Upper lobe of left lung (tissue), 4 donors: ENCODE measurements at regions not wholly inside any gene's neighbourhood (a gene's known extent, or its start where the extent isn't known, plus 50 kb on each side); places are given as distances from the start of the nearest gene placed in this dataset.

ENCODE experiments used
- EP300 ChIP-seq, 4 donors: sonication (generic); formaldehyde crosslinking; IDR thresholded peaks; one replicate each; pipeline ENCODE4 v1.5.1; 2017; ENCODE audit warnings: antibody characterized with exemption in 4 of 4, control low read depth in 2 of 4
- POLR2A ChIP-seq, 4 donors: fragments of 450-650 bp; IDR thresholded peaks; one replicate each; pipeline ENCODE4 v1.5.1; 2016 to 2017; ENCODE audit warnings: antibody characterized with exemption in 4 of 4, mild to moderate bottlenecking in 2 of 4
- POLR2AphosphoS5 ChIP-seq, 2 donors: sonication (generic); formaldehyde crosslinking; IDR thresholded peaks; one replicate each; pipeline ENCODE4 v1.5.1; 2017; ENCODE audit warnings: antibody characterized with exemption in 2 of 2
- TF ChIP-seq, protein P1 (sequence below), 6 experiments: fragments of 450-650 bp in 4 of 6; fragments of 200-600 bp in 2 of 6; sonication (generic) in 2 of 6; IDR thresholded peaks; one replicate each; pipeline ENCODE4 v1.5.1; 2016 to 2019; ENCODE audit warnings: antibody characterized with exemption in 6 of 6

DNA sequence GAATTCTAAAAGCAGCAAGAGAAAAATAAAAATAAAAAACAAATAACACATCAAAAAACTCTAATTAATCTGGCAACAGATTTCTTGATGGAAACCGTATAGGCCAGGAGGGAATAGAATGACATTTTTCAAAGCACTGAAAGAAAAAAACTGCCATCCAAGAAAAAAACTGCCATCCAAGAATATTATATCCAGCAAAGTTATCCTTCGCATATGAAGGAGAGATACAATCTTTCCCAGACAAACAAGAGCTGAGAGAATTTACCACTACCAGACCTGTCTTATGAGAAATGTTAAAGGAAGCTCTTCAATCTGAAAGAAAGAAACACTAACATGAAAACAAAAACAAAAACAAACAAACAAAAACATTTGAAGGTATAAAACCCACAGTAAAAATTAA is 214.8 kb downstream of the EMP1 start:
- TF ChIP-seq, protein P1, sequence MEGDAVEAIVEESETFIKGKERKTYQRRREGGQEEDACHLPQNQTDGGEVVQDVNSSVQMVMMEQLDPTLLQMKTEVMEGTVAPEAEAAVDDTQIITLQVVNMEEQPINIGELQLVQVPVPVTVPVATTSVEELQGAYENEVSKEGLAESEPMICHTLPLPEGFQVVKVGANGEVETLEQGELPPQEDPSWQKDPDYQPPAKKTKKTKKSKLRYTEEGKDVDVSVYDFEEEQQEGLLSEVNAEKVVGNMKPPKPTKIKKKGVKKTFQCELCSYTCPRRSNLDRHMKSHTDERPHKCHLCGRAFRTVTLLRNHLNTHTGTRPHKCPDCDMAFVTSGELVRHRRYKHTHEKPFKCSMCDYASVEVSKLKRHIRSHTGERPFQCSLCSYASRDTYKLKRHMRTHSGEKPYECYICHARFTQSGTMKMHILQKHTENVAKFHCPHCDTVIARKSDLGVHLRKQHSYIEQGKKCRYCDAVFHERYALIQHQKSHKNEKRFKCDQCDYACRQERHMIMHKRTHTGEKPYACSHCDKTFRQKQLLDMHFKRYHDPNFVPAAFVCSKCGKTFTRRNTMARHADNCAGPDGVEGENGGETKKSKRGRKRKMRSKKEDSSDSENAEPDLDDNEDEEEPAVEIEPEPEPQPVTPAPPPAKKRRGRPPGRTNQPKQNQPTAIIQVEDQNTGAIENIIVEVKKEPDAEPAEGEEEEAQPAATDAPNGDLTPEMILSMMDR (IDR thresholded peaks at IDR 0.05): no peak
- TF ChIP-seq POLR2A (IDR thresholded peaks at IDR 0.05) (no peak), EP300 (IDR thresholded peaks at IDR 0.05) (no peak), POLR2AphosphoS5 (IDR thresholded peaks at IDR 0.05) (no peak)
